SK-N-MC (cell line): ENCODE measurements at regions not wholly inside any gene's neighbourhood (a gene's known extent, or its start where the extent isn't known, plus 50 kb on each side); places are given as distances from the start of the nearest gene placed in this dataset.

Experiments
- EZH2 ChIP-seq: fragments of 200-600 bp; sonication (generic); IDR thresholded peaks from one replicate; pipeline ENCODE4 v1.6.1; 2017; ENCODE audit warnings: antibody characterized with exemption
- POLR2AphosphoS5 ChIP-seq: IDR thresholded peaks from 2 replicates; pipeline ENCODE4 v1.6.1; 2012; ENCODE audit warnings: mild to moderate bottlenecking, low read depth, low read length, borderline replicate concordance

GRCh38 chr14:76271041-76271755, 104.7 kb upstream of the ESRRB start:
- no peak for TF ChIP-seq POLR2AphosphoS5
- no peak for TF ChIP-seq EZH2
